ENCODE measurements at regions not wholly inside any gene's neighbourhood (a gene's known extent, or its start where the extent isn't known, plus 50 kb on each side); places are given as distances from the start of the nearest gene placed in this dataset.

GRCh38 chr5:57750891-57751290 is 268.3 kb upstream of the ACTBL2 start:
- no peak for DNase-seq (ENCODE audit: low read depth in 1 of 2, low spot score in 1 of 2)
- no peak overlapping the region for H3K4me3 ChIP-seq (replicated peaks; ENCODE audit: insufficient read depth, low read length)
- no peaks in the 10 kb centered on the region for H3K27me3 ChIP-seq (ENCODE audit: insufficient read depth, poor library complexity, severe bottlenecking)
- H3K27ac ChIP-seq (replicated peaks): no peak overlapping the region
- TF ChIP-seq POLR2AphosphoS5 (IDR thresholded peaks at IDR 0.05; ENCODE audit: low read depth) (no peak), GABPA (IDR thresholded peaks at IDR 0.05; ENCODE audit: low read depth) (no peak), SPI1 (IDR thresholded peaks at IDR 0.05; ENCODE audit: borderline replicate concordance, low read depth) (no peak), CTCF (IDR thresholded peaks at IDR 0.05; ENCODE audit: insufficient read depth, low read length) (no peak)
- TF ChIP-seq, protein P1, sequence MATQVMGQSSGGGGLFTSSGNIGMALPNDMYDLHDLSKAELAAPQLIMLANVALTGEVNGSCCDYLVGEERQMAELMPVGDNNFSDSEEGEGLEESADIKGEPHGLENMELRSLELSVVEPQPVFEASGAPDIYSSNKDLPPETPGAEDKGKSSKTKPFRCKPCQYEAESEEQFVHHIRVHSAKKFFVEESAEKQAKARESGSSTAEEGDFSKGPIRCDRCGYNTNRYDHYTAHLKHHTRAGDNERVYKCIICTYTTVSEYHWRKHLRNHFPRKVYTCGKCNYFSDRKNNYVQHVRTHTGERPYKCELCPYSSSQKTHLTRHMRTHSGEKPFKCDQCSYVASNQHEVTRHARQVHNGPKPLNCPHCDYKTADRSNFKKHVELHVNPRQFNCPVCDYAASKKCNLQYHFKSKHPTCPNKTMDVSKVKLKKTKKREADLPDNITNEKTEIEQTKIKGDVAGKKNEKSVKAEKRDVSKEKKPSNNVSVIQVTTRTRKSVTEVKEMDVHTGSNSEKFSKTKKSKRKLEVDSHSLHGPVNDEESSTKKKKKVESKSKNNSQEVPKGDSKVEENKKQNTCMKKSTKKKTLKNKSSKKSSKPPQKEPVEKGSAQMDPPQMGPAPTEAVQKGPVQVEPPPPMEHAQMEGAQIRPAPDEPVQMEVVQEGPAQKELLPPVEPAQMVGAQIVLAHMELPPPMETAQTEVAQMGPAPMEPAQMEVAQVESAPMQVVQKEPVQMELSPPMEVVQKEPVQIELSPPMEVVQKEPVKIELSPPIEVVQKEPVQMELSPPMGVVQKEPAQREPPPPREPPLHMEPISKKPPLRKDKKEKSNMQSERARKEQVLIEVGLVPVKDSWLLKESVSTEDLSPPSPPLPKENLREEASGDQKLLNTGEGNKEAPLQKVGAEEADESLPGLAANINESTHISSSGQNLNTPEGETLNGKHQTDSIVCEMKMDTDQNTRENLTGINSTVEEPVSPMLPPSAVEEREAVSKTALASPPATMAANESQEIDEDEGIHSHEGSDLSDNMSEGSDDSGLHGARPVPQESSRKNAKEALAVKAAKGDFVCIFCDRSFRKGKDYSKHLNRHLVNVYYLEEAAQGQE (IDR thresholded peaks at IDR 0.05; ENCODE audit: insufficient replicate concordance, low read depth): no peak

DNA sequence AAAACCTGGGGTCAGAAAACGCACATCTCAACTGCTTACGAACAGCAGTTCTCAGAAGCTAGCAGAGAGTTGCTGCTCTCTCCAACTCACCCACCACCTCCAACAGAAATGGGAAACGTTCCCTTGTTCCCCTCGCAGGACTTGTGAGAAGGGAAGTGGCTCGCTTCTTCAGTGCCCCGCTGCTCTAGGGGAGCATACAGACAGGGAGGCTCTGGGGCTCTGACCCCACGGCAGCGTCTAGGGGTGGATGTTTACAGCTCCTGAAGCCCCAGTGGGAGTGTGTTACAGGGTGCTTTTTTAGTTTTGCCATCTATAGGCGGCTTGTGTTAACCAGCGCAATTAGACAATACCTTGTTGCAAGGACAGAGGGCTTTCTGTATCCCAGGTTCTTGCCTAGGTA is 267.7 kb upstream of the ACTBL2 start:
- TF ChIP-seq, protein P1 (IDR thresholded peaks at IDR 0.05; ENCODE audit: insufficient replicate concordance, low read depth): no peak
- no peak for TF ChIP-seq CTCF (IDR thresholded peaks at IDR 0.05; ENCODE audit: insufficient read depth, low read length)
- TF ChIP-seq SPI1 (IDR thresholded peaks at IDR 0.05; ENCODE audit: borderline replicate concordance, low read depth): no peak
- TF ChIP-seq POLR2AphosphoS5 (IDR thresholded peaks at IDR 0.05; ENCODE audit: low read depth): no peak
- no peak for TF ChIP-seq GABPA (IDR thresholded peaks at IDR 0.05; ENCODE audit: low read depth)
- H3K27ac ChIP-seq (replicated peaks): no peak overlapping the region
- no peaks in the 10 kb centered on the region for H3K27me3 ChIP-seq (ENCODE audit: insufficient read depth, poor library complexity, severe bottlenecking)
- H3K4me3 ChIP-seq (replicated peaks; ENCODE audit: insufficient read depth, low read length): no peak overlapping the region
- no peak for DNase-seq (ENCODE audit: low read depth in 1 of 2, low spot score in 1 of 2)

DNA sequence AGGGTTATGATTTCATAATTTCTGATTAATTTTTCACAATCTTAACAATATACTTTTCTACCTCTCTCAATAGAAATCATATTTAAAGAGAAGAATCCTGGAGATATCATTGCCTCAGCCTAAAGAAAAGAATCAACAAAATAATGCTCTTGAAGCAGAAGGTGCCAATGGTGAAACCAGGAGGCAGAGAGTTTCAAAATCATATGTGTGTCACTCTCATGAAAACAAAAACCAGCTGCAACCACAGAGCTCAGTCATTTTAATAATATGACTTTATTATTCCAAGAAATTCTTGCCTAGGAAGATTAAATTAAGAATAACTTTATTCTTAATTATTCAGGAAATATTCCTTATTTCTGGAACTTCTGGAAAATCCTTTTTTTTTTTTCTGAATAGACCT is 266.8 kb upstream of the ACTBL2 start:
- DNase-seq (ENCODE audit: low read depth in 1 of 2, low spot score in 1 of 2): no peak
- no peak overlapping the region for H3K27ac ChIP-seq (replicated peaks)
- no peak overlapping the region for H3K4me3 ChIP-seq (replicated peaks; ENCODE audit: insufficient read depth, low read length)
- no peaks in the 10 kb centered on the region for H3K27me3 ChIP-seq (ENCODE audit: insufficient read depth, poor library complexity, severe bottlenecking)
- TF ChIP-seq GABPA (IDR thresholded peaks at IDR 0.05; ENCODE audit: low read depth): no peak
- no peak for TF ChIP-seq SPI1 (IDR thresholded peaks at IDR 0.05; ENCODE audit: borderline replicate concordance, low read depth)
- no peak for TF ChIP-seq CTCF (IDR thresholded peaks at IDR 0.05; ENCODE audit: insufficient read depth, low read length)
- no peak for TF ChIP-seq POLR2AphosphoS5 (IDR thresholded peaks at IDR 0.05; ENCODE audit: low read depth)
- TF ChIP-seq, protein P1 (IDR thresholded peaks at IDR 0.05; ENCODE audit: insufficient replicate concordance, low read depth): no peak
